Left lung (tissue), 4 donors: ENCODE measurements at regions not wholly inside any gene's neighbourhood (a gene's known extent, or its start where the extent isn't known, plus 50 kb on each side); places are given as distances from the start of the nearest gene placed in this dataset.

Experiments
- ATAC-seq: fragments of 200-7000 bp; cut with Tn5 transposase; one replicate; pipeline ENCODE4 v1.9.1; 2020; ENCODE audit warnings: moderate library complexity
- DNase-seq, 4 donors: peaks; one replicate each; pipeline ENCODE4 v3.0.0-alpha.2; 2013 to 2020
- H3K27ac ChIP-seq, 2 donors: fragments of 200-600 bp; sonication (generic) in 1 of 2; one replicate each; pipeline versions ENCODE4 v1.5.0 to v1.8.0; 2020 to 2021
- H3K27me3 ChIP-seq, 2 donors: fragments of 200-600 bp; sonication (generic) in 1 of 2; one replicate each; pipeline versions ENCODE4 v1.5.0 to v1.8.0; 2020 to 2021
- H3K36me3 ChIP-seq, 2 donors: fragments of 200-600 bp; sonication (generic) in 1 of 2; one replicate each; pipeline versions ENCODE4 v1.5.0 to v1.8.0; 2020 to 2021
- H3K4me1 ChIP-seq, 2 donors: fragments of 200-600 bp; one replicate each; pipeline ENCODE4 v1.8.0; 2021
- H3K4me3 ChIP-seq, 2 donors: fragments of 200-600 bp; sonication (generic) in 1 of 2; one replicate each; pipeline versions ENCODE4 v1.5.0 to v1.8.0; 2020 to 2021; ENCODE audit warnings: mild to moderate bottlenecking in 1 of 2
- H3K9me3 ChIP-seq, 2 donors: fragments of 200-600 bp; sonication (generic) in 1 of 2; one replicate each; pipeline versions ENCODE4 v1.5.0 to v1.8.0; 2020 to 2021
- intact Hi-C, 2 donors: fragments of 100-400 bp; cut with DNase I; formaldehyde crosslinking; loops; one replicate each; pipeline versions ENCODE4 v1.11.2 to v1.14.2; 2022
- TF ChIP-seq, protein P1 (sequence below), 2 donors: fragments of 200-600 bp; sonication (generic) in 1 of 2; IDR thresholded peaks; one replicate each; pipeline versions ENCODE4 v1.5.0 to v1.8.0; 2021; ENCODE audit warnings: antibody characterized with exemption in 2 of 2
- donor health status: DM: no; HTN: yes; CAD: no.
- donor health status: DM: no; HTN: no; CAD: no.

DNA sequence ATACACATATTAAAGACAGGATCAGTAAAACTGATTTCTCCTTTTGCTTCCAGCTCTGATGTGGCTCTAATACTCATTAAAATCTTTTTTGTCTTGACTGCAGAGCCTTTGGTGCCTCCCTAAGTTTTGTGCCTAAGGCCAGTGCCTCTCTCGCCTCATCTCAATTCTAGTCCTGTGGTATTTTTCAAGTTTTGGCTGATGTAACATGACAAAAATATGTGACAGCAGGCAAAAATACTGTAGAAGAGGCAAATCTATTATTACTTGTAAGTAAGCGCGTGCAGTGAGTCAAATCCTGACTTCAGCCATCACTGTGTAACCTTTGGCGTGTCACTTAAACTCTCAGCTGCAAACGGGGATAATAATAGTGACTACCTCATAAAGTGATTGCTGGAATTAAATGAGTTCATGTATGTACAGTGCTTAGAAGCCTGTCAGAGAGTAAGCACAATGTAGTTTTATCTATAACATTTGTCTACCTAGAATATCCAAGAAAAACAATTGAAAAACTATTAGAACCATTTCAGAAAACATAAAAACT, 74.0 kb downstream of the MAB21L3 start:
- H3K27me3 ChIP-seq = no peaks in the 10 kb centered on the region
- intact Hi-C loops = no loop called here
- no peak overlapping the region for H3K4me3 ChIP-seq
- no peaks in the 10 kb centered on the region for H3K4me1 ChIP-seq
- H3K9me3 ChIP-seq = no peaks in the 10 kb centered on the region
- H3K27ac ChIP-seq = no peak overlapping the region
- no peaks in the 10 kb centered on the region for H3K36me3 ChIP-seq
- no peak for DNase-seq
- no peak for ATAC-seq
- TF ChIP-seq, protein P1, sequence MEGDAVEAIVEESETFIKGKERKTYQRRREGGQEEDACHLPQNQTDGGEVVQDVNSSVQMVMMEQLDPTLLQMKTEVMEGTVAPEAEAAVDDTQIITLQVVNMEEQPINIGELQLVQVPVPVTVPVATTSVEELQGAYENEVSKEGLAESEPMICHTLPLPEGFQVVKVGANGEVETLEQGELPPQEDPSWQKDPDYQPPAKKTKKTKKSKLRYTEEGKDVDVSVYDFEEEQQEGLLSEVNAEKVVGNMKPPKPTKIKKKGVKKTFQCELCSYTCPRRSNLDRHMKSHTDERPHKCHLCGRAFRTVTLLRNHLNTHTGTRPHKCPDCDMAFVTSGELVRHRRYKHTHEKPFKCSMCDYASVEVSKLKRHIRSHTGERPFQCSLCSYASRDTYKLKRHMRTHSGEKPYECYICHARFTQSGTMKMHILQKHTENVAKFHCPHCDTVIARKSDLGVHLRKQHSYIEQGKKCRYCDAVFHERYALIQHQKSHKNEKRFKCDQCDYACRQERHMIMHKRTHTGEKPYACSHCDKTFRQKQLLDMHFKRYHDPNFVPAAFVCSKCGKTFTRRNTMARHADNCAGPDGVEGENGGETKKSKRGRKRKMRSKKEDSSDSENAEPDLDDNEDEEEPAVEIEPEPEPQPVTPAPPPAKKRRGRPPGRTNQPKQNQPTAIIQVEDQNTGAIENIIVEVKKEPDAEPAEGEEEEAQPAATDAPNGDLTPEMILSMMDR (IDR thresholded peaks at IDR 0.05) = no peak

- H3K9me3 ChIP-seq = no peaks in the 10 kb centered on the region
- no peaks in the 10 kb centered on the region for H3K36me3 ChIP-seq
- no peak overlapping the region for H3K27ac ChIP-seq
- no peak for ATAC-seq
- H3K4me1 ChIP-seq = no peaks in the 10 kb centered on the region
- DNase-seq = no peak
- TF ChIP-seq, protein P1 (IDR thresholded peaks at IDR 0.05) = no peak
- no peaks in the 10 kb centered on the region for H3K27me3 ChIP-seq
- intact Hi-C loops = no loop called here
- no peak overlapping the region for H3K4me3 ChIP-seq
Measured at GRCh38 chr1:116189481-116189880, 78.3 kb downstream of the MAB21L3 start.

GRCh38 chr1:116191294-116191693, 80.1 kb downstream of the MAB21L3 start:
- H3K27me3 ChIP-seq = no peaks in the 10 kb centered on the region
- TF ChIP-seq, protein P1 (IDR thresholded peaks at IDR 0.05) = no peak
- no peak for DNase-seq
- no peak for ATAC-seq
- no peak overlapping the region for H3K27ac ChIP-seq
- H3K4me3 ChIP-seq = no peak overlapping the region
- no peaks in the 10 kb centered on the region for H3K36me3 ChIP-seq
- no peaks in the 10 kb centered on the region for H3K9me3 ChIP-seq
- intact Hi-C loops = no loop called here
- H3K4me1 ChIP-seq = no peaks in the 10 kb centered on the region

DNA sequence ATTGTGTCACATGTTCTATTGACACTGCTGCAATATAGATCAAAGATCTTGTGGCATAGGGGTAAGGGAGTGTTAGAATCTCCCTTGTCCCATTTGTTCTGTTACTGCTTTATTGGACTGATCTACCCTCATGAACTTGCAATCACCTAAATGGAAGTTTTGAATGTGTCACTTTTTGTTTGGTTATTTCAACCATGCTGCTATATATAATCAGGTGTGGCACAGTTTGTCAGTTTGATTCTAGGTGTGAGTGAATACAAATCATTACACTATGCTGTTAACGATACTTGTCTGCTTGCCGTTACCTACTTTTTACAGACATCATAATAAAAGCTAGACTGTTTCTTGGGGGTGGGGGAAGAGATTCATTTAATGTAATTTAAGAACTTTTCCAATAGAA, 82.6 kb downstream of the MAB21L3 start:
- Histone ChIP-seq H3K27ac (no peak overlapping the region), H3K36me3 (no peaks in the 10 kb centered on the region), H3K9me3 (no peaks in the 10 kb centered on the region), H3K4me1 (no peaks in the 10 kb centered on the region), H3K4me3 (no peak overlapping the region), H3K27me3 (no peaks in the 10 kb centered on the region)
- ATAC-seq = no peak
- TF ChIP-seq, protein P1 (IDR thresholded peaks at IDR 0.05) = no peak
- no peak for DNase-seq
- intact Hi-C loops = no loop called here

GRCh38 chr1:116194568-116194967, 83.4 kb downstream of the MAB21L3 start:
- H3K27me3 ChIP-seq = no peaks in the 10 kb centered on the region
- TF ChIP-seq, protein P1 (IDR thresholded peaks at IDR 0.05) = no peak
- H3K27ac ChIP-seq = no peak overlapping the region
- H3K36me3 ChIP-seq = no peaks in the 10 kb centered on the region
- no peaks in the 10 kb centered on the region for H3K9me3 ChIP-seq
- DNase-seq (no peak), ATAC-seq (no peak)
- intact Hi-C loops = no loop called here
- no peak overlapping the region for H3K4me3 ChIP-seq
- H3K4me1 ChIP-seq = no peaks in the 10 kb centered on the region
